ENCODE measurements at regions not wholly inside any gene's neighbourhood (a gene's known extent, or its start where the extent isn't known, plus 50 kb on each side); places are given as distances from the start of the nearest gene placed in this dataset. TPM values are rescaled to one million over a fixed set of nuclear protein-coding genes. Genes with fewer than 3 reads are reported as not detected.

- no peak for TF ChIP-seq CTCF (IDR thresholded peaks at IDR 0.05; ENCODE audit: insufficient read depth, low read depth, low read length)
Observed at GRCh38 chr4:75101906-75102786, 169.2 kb downstream of the PARM1 start.

More at GRCh38 chr4:75101906-75102786, 169.2 kb downstream of the PARM1 start:
- no peak for DNase-seq (ENCODE audit: low read depth)
- H3K4me3 ChIP-seq (ENCODE audit: low read depth, low read length), result no peak overlapping the region

Small RNA genes lying in the stretch of these regions (small RNA-seq; reads per million reads assigned to genes)
- gene AC093870.1, result not detected

Measured in fibroblast of villous mesenchyme (primary cell).